ENCODE measurements at regions not wholly inside any gene's neighbourhood (a gene's known extent, or its start where the extent isn't known, plus 50 kb on each side); places are given as distances from the start of the nearest gene placed in this dataset.
A peak's percentile ranks its signal among the peaks of the same experiment; 100 is the strongest.

- no peaks in the 10 kb centered on the region for H3K27me3 ChIP-seq (replicated peaks in 1 of 4; ENCODE audit: control insufficient read depth in 3 of 4, extremely low read depth in 1 of 4, insufficient read depth in 3 of 4, low read length in 3 of 4)
- H4K20me1 ChIP-seq (replicated peaks in 1 of 2; ENCODE audit: control insufficient read depth in 1 of 2, insufficient read depth in 2 of 2, low read length in 2 of 2), result no peaks in the 10 kb centered on the region
- no peak overlapping the region for H4K5ac ChIP-seq (ENCODE audit: insufficient read length, low read depth, low read length)
- H2BK120ac ChIP-seq (replicated peaks; ENCODE audit: low read depth, low read length), result no peak overlapping the region
- CTCF ChIA-PET (ENCODE audit: partially characterized antibody), result interaction anchor here (0.7 to 1.6 kb wide), 2 partner anchors 12 to 15 kb away, joined by 4 read pairs; no protein-coding TSS in a partner anchor
- H3K4me2 ChIP-seq (ENCODE audit: insufficient read depth in 1 of 2, low read depth in 2 of 2, low read length in 2 of 2), result no peak overlapping the region
- no peaks in the 10 kb centered on the region; a peak in 1 of 8 replicates for H3K36me3 ChIP-seq (ENCODE audit: control insufficient read depth in 2 of 4, insufficient read depth in 4 of 4, low read length in 3 of 4)
- no peaks in the 10 kb centered on the region for H3K4me1 ChIP-seq (replicated peaks in 1 of 4; ENCODE audit: control insufficient read depth in 3 of 4, insufficient read depth in 4 of 4, low read length in 3 of 4)
- no peak overlapping the region for H3K56ac ChIP-seq (replicated peaks; ENCODE audit: insufficient read length, low read depth, low read length)
- no peak overlapping the region for H3K27ac ChIP-seq (ENCODE audit: low read depth, low read length)
- DNase-seq (ENCODE audit: low read depth in 1 of 2, low spot score in 2 of 2), result no peak
- H3K23me2 ChIP-seq (ENCODE audit: low read depth, low read length), result no peaks in the 10 kb centered on the region
- no peak overlapping the region for H2BK20ac ChIP-seq (ENCODE audit: low read length)
- H3K9me3 ChIP-seq (ENCODE audit: insufficient read depth in 2 of 2, low read depth in 1 of 2, low read length in 1 of 2), result peaks cover 6 to 13% of the 10 kb centered on the region in 2 experiments; a peak in 3 of 4 replicates
- H3K4ac ChIP-seq (replicated peaks; ENCODE audit: insufficient read length, low read depth, low read length), result no peak overlapping the region
- TF ChIP-seq SIN3A (conservative IDR thresholded peaks at IDR 0.05 in 1 of 2, IDR thresholded peaks at IDR 0.05 in 1 of 2; ENCODE audit: low read depth in 1 of 2, low read length in 2 of 2) (no peak), SIX5 (IDR thresholded peaks at IDR 0.05; ENCODE audit: low read depth, low read length) (no peak), JUND (IDR thresholded peaks at IDR 0.05; ENCODE audit: low read length) (no peak), TAF7 (optimal IDR thresholded peaks at IDR 0.05; ENCODE audit: borderline replicate concordance, low read depth, low read length) (no peak), POLR2A (IDR thresholded peaks at IDR 0.05; ENCODE audit: control extremely low read depth in 1 of 2, low read depth in 2 of 2, low read length in 2 of 2) (no peak), POU5F1 (IDR thresholded peaks at IDR 0.05; ENCODE audit: low read depth, low read length) (no peak), ATF3 (IDR thresholded peaks at IDR 0.05; ENCODE audit: insufficient read depth, low read depth, low read length) (no peak), ASH2L (IDR thresholded peaks at IDR 0.05; ENCODE audit: low read length) (no peak), MAX (IDR thresholded peaks at IDR 0.05) (no peak), SIRT6 (IDR thresholded peaks at IDR 0.05; ENCODE audit: low read length) (no peak), MAFK (IDR thresholded peaks at IDR 0.05; ENCODE audit: low read depth, low read length) (no peak)
- WGBS, 2 experiments (ENCODE audit: extremely low coverage in 1 of 2, insufficient coverage in 1 of 2, insufficient read length in 1 of 2, insufficient replicate concordance in 2 of 2, low coverage in 1 of 2, low lambda C conversion rate in 2 of 2, missing lambda C conversion rate in 1 of 2), result 90% methylated on average over 2 of the region's 2 CpGs; no CpG with 5 or more reads in 1 of the 2 experiments
- H2BK5ac ChIP-seq (ENCODE audit: low read depth, low read length), result no peak overlapping the region
- H3K4me3 ChIP-seq (ENCODE audit: extremely low read depth in 1 of 4, insufficient read depth in 2 of 4, low read depth in 3 of 4, low read length in 4 of 4), result no peak overlapping the region
- no peak overlapping the region for H3K18ac ChIP-seq (ENCODE audit: extremely low read depth, low read length)
- no peak overlapping the region for H3K14ac ChIP-seq (ENCODE audit: insufficient read length)
- no peak overlapping the region for H2AK5ac ChIP-seq (ENCODE audit: low read depth, low read length)
- POLR2A ChIA-PET (ENCODE audit: partially characterized antibody), result no interaction called here
- H3K23ac ChIP-seq (ENCODE audit: insufficient read length), result no peak overlapping the region
- no peak for FAIRE-seq
- no peak overlapping the region for H4K91ac ChIP-seq (replicated peaks; ENCODE audit: insufficient read length, low read length)
- no peaks in the 10 kb centered on the region for H3K79me1 ChIP-seq (ENCODE audit: low read depth, low read length)
- H2AFZ ChIP-seq (ENCODE audit: low read length), result peak overlapping the region; percentile 89
- no peak overlapping the region for H3K9ac ChIP-seq (replicated peaks in 1 of 4; ENCODE audit: extremely low read depth in 1 of 4, low read depth in 3 of 4, low read length in 3 of 4)
- no peak overlapping the region for H4K8ac ChIP-seq (ENCODE audit: extremely low read depth, insufficient read depth, low read length)
- no peak overlapping the region for H2BK12ac ChIP-seq (ENCODE audit: low read depth, low read length)
- H3K79me2 ChIP-seq (ENCODE audit: control insufficient read depth in 1 of 2, insufficient read depth in 2 of 2, low read length in 2 of 2), result no peaks in the 10 kb centered on the region
- 0 out of 2 replicates have a peak overlapping the region, but pooled peaks have one; percentile 67 for H2BK15ac ChIP-seq (ENCODE audit: low read length)
Measured at GRCh38 chr17:13735861-13736260, 134.1 kb upstream of the HS3ST3A1 start.

Data from H1 (cell line).